HFFc6 (cell line): ENCODE measurements at regions not wholly inside any gene's neighbourhood (a gene's known extent, or its start where the extent isn't known, plus 50 kb on each side); places are given as distances from the start of the nearest gene placed in this dataset.

Experiments used
- DNase-seq: peaks from one replicate; pipeline ENCODE4 v3.0.0-alpha.2; 2018
- H3K27ac Mint-ChIP-seq: 2 replicates; pipeline ENCODE4 v1.8.0; 2020; ENCODE audit warnings: mild to moderate bottlenecking, mixed read lengths
- H3K27me3 Mint-ChIP-seq: 2 replicates; pipeline ENCODE4 v1.8.0; 2021; ENCODE audit warnings: mild to moderate bottlenecking, moderate library complexity, mixed read lengths; ENCODE audit not compliant: insufficient read depth
- H3K36me3 Mint-ChIP-seq: 2 replicates; pipeline ENCODE4 v1.8.0; 2021; ENCODE audit warnings: low read depth, mixed read lengths
- H3K4me1 Mint-ChIP-seq: 2 replicates; pipeline ENCODE4 v1.8.0; 2020; ENCODE audit warnings: low read depth, mixed read lengths
- H3K4me3 Mint-ChIP-seq: 2 replicates; pipeline ENCODE4 v1.8.0; 2020; ENCODE audit warnings: mild to moderate bottlenecking, moderate library complexity, mixed read lengths
- H3K9me3 Mint-ChIP-seq: 2 replicates; pipeline ENCODE4 v1.8.0; 2020; ENCODE audit warnings: mild to moderate bottlenecking, mixed read lengths
- CTCF ChIP-seq: fragments of 200-600 bp; sonication (generic); IDR thresholded peaks from 2 replicates; pipeline ENCODE4 v1.5.0; 2021; ENCODE audit warnings: antibody characterized with exemption, mild to moderate bottlenecking

DNA sequence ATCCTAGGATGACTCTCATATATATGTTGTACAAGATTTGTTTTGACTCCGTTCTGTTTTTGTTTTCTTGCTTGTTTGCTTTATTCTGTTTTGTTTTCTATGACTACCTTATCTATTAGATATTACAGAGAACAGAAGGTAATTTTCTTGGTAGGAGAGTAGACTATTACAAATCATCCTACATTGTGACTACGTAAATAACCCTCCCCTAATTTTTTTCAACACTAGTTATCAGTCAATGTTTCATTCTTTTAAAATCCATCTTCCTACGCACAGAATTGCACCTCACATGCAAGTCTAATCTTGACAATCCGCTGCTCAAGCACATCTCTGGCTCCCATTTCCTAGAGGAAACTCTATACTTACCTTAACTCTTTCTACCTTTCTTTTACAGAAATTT is 792.3 kb upstream of the PIK3C3 start:
- Mint-ChIP-seq H3K27me3 (no peaks in the 10 kb centered on the region; the same call in 1 of the 2 replicates), H3K9me3 (peaks cover 12% of the 10 kb centered on the region; the same call in 1 of the 2 replicates), H3K4me1 (no peaks in the 10 kb centered on the region), H3K36me3 (no peaks in the 10 kb centered on the region), H3K27ac (no peak overlapping the region), H3K4me3 (no peak overlapping the region)
- TF ChIP-seq CTCF, result no peak
- no peak for DNase-seq

DNA sequence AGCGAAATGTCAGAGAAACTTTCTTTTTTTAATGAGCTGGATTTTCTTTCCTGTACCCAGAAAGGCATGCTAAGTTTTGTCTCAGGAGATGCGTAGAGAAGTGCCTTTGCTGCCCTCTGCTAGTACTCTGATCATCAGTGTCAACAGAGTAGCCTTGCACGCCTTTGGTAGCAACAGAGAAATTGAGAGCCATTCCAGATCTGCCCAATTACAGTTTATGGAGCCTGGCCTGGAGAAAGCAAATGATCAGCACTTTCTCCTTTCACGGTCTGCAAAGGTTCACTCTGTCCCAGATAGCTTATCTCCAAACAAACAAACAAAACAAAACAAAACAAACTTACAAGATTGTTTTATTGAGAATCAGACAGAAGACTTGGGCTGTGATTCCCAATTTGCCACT is 792.8 kb upstream of the PIK3C3 start:
- no peak overlapping the region for H3K4me3 Mint-ChIP-seq
- no peaks in the 10 kb centered on the region for H3K36me3 Mint-ChIP-seq
- H3K4me1 Mint-ChIP-seq, result no peaks in the 10 kb centered on the region
- no peak for TF ChIP-seq CTCF
- no peak for DNase-seq
- peaks cover 12% of the 10 kb centered on the region; the same call in 1 of the 2 replicates for H3K9me3 Mint-ChIP-seq
- H3K27ac Mint-ChIP-seq, result no peak overlapping the region
- no peaks in the 10 kb centered on the region; the same call in 1 of the 2 replicates for H3K27me3 Mint-ChIP-seq

DNA sequence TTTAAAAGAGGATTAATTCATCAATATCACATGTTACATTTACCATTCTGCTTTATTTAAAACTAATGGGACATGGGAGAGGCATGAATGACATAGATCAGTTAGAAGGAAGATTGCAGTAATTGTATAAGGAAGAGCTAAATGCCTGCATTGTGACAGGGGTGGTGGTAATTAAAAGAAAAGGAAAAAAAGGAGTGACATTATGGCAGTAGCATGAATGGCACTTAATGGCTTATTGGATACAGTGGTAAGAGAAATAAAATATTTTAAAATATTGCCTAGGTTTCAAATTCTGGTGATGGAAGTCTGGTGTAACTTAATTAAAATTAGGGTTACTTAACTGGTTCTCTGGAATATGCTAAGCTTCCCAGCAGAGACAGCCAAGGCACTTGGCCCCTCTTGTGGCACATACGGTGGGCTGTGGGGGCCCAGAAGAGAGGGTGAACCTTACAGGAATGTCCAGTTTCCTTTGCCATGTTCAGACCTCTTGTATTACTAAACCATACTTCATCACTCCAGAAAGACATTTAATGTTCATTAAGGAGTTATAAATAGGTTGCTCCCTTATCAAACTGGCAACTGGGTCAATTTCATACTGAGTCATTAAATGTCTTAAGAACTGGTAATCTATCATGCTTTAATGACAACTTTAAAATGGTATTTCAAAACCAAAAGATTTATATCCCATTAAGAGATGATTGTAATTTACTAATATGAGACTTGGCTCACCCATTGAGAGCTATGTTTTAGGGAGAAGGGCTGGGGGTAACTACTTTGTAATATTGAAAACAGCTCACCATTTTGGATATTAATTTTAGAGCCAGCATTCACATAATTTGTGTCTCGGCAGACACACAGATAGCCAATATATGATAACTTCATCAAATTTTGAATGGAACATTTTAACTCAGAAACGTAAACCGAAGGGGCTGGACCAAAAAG is 798.9 kb upstream of the PIK3C3 start:
- Mint-ChIP-seq H3K36me3 (no peaks in the 10 kb centered on the region), H3K4me3 (no peak overlapping the region), H3K9me3 (peaks cover 5% of the 10 kb centered on the region), H3K27ac (no peak overlapping the region), H3K4me1 (no peaks in the 10 kb centered on the region), H3K27me3 (no peaks in the 10 kb centered on the region)
- no peak for DNase-seq
- TF ChIP-seq CTCF, result no peak

- no peaks in the 10 kb centered on the region for H3K36me3 Mint-ChIP-seq
- DNase-seq, result no peak
- H3K4me3 Mint-ChIP-seq, result no peak overlapping the region
- TF ChIP-seq CTCF, result no peak
- H3K27ac Mint-ChIP-seq, result no peak overlapping the region
- peaks cover 7% of the 10 kb centered on the region for H3K9me3 Mint-ChIP-seq
- no peaks in the 10 kb centered on the region for H3K27me3 Mint-ChIP-seq
- no peaks in the 10 kb centered on the region for H3K4me1 Mint-ChIP-seq
Observed at GRCh38 chr18:41155025-41155424, 800.0 kb upstream of the PIK3C3 start.

DNA sequence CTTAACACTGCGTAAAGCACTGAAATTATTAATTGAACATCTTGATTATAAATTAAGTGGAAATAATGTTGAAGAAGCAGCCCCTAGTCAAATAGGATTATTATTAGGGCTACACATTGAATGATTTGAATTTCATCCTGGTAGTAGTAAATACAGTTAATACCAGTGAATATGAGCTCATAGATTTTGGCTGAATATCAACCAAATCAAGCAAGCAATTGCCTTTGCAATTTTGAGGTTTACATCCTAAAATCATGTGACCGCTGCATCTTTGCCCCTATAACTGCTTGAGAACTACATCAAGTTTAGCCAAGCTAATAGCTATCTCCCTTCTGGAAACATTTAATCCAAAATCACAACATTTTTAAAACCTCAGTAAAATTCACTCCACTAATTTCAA is 801.2 kb upstream of the PIK3C3 start:
- TF ChIP-seq CTCF, result no peak
- H3K27ac Mint-ChIP-seq, result no peak overlapping the region
- no peaks in the 10 kb centered on the region for H3K36me3 Mint-ChIP-seq
- no peaks in the 10 kb centered on the region for H3K27me3 Mint-ChIP-seq
- DNase-seq, result no peak
- H3K4me1 Mint-ChIP-seq, result no peaks in the 10 kb centered on the region
- H3K9me3 Mint-ChIP-seq, result peaks cover 7% of the 10 kb centered on the region
- no peak overlapping the region for H3K4me3 Mint-ChIP-seq
